Mucosa of descending colon (tissue), 3 donors: ENCODE measurements at regions not wholly inside any gene's neighbourhood (a gene's known extent, or its start where the extent isn't known, plus 50 kb on each side); places are given as distances from the start of the nearest gene placed in this dataset.

Experiments used
- ATAC-seq: fragments of 200-7000 bp; cut with Tn5 transposase; one replicate; pipeline ENCODE4 v1.9.1; 2020; ENCODE audit warnings: mild to moderate bottlenecking, moderate library complexity
- DNase-seq, 3 donors: peaks; one replicate each; pipeline ENCODE4 v3.0.0-alpha.2; 2020
- H3K36me3 ChIP-seq: fragments of 200-600 bp; one replicate; pipeline ENCODE4 v1.8.0; 2021; ENCODE audit warnings: low read depth, mild to moderate bottlenecking
- H3K4me1 ChIP-seq: fragments of 200-600 bp; one replicate; pipeline ENCODE4 v1.8.0; 2021; ENCODE audit warnings: low read depth, mild to moderate bottlenecking
- H3K4me3 ChIP-seq: fragments of 200-600 bp; one replicate; pipeline ENCODE4 v1.8.0; 2021; ENCODE audit warnings: mild to moderate bottlenecking
- H3K9me3 ChIP-seq: fragments of 200-600 bp; one replicate; pipeline ENCODE4 v1.8.0; 2021; ENCODE audit warnings: mild to moderate bottlenecking
- CTCF ChIP-seq: fragments of 200-600 bp; IDR thresholded peaks from one replicate; pipeline ENCODE4 v1.8.0; 2022; ENCODE audit warnings: antibody characterized with exemption, mild to moderate bottlenecking
- intact Hi-C, 2 donors: fragments of 100-400 bp; cut with DNase I in 1 of 2; cut with micrococcal nuclease in 1 of 2; formaldehyde crosslinking; loops; one replicate each; pipeline versions ENCODE4 v1.11.0 to v1.11.1; 2022; cut with DNase I, micrococcal nuclease
- donor health status: DM: no; HTN: no; CAD: no; lungs with moderate emphysema.
- donor health status: DM: no; HTN: no; CAD: no.
- donor health status: DM: no; HTN: yes; CAD: no.

DNA sequence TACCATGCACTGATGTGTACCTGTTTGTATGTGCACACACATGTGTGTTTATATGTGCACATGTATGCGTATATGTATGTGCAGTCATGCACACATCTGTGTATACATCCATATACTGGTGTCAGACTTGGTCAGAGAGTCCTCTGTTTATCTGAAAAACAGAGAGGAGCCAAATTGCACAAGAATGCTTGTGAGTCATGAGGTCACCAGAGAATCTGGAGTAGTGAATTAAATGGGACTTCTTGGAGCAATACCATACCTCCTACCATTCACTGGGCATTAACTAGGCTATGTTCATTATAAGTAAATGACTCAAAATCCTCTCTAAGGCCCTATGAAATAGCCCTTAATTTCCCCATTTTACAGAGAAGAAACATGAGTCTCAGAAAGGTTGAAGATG lies 272.1 kb upstream of the C1orf87 start:
- DNase-seq (no peak), ATAC-seq (no peak)
- Histone ChIP-seq H3K4me3 (no peak overlapping the region), H3K9me3 (no peaks in the 10 kb centered on the region), H3K36me3 (no peaks in the 10 kb centered on the region), H3K4me1 (no peaks in the 10 kb centered on the region)
- intact Hi-C loops = no loop called here
- TF ChIP-seq CTCF = no peak

GRCh38 chr1:60345049-60345448 lies 271.5 kb upstream of the C1orf87 start:
- H3K4me3 ChIP-seq = no peak overlapping the region
- intact Hi-C loops = no loop called here
- no peak for ATAC-seq
- no peaks in the 10 kb centered on the region for H3K9me3 ChIP-seq
- no peaks in the 10 kb centered on the region for H3K4me1 ChIP-seq
- no peaks in the 10 kb centered on the region for H3K36me3 ChIP-seq
- no peak for TF ChIP-seq CTCF
- DNase-seq = no peak

DNA sequence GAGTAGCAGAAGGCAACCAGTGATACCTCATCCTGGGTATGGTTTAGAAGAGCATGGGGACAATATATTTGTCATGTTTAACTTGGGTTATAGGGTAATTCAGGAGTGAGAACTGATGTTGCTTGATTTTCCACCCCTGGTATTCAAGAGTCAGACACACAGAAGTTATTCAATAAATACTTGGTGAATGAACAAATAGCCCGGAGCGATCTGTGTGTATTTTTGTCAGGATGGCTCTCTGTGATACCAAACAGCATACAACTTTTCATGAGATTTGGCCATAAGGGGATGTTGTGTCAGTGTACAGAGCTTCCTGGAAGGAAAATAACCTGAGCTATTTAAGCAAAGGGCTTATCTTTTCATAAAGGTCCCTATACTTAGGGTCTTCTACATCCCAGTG lies 270.2 kb upstream of the C1orf87 start:
- no peak for TF ChIP-seq CTCF
- Histone ChIP-seq H3K4me3 (no peak overlapping the region), H3K36me3 (no peaks in the 10 kb centered on the region), H3K4me1 (no peaks in the 10 kb centered on the region), H3K9me3 (no peaks in the 10 kb centered on the region)
- intact Hi-C loops = no loop called here
- DNase-seq (no peak), ATAC-seq (no peak)

GRCh38 chr1:60342569-60342968 lies 269.0 kb upstream of the C1orf87 start:
- TF ChIP-seq CTCF = no peak
- DNase-seq (no peak), ATAC-seq (no peak)
- no peaks in the 10 kb centered on the region for H3K4me1 ChIP-seq
- H3K9me3 ChIP-seq = no peaks in the 10 kb centered on the region
- intact Hi-C loops = no loop called here
- no peaks in the 10 kb centered on the region for H3K36me3 ChIP-seq
- no peak overlapping the region for H3K4me3 ChIP-seq

DNA sequence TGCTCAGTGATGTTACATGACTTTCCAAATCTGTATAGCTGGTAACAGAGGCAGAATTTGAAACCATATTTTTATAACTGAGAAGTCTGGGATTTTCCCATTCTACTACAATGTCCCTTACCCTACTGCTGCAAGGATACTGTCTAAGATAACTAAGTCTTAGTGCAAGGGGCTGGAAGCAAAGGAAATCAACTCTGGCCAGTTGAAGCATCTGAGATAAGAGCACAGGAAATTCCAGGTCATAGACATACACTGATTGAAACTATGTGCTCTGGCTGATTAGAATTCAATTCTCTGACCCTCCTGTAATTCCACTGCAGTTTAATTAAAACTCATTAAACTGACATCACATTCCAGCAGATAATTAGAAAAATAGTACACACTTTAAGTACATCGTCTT lies 267.7 kb upstream of the C1orf87 start:
- intact Hi-C loops = no loop called here
- Histone ChIP-seq H3K9me3 (no peaks in the 10 kb centered on the region), H3K4me1 (no peaks in the 10 kb centered on the region), H3K4me3 (no peak overlapping the region), H3K36me3 (no peaks in the 10 kb centered on the region)
- DNase-seq (no peak), ATAC-seq (no peak)
- TF ChIP-seq CTCF = no peak

GRCh38 chr1:60331647-60332046 lies 258.1 kb upstream of the C1orf87 start:
- intact Hi-C loops = no loop called here

More at GRCh38 chr1:60331647-60332046, 258.1 kb upstream of the C1orf87 start:
- no peaks in the 10 kb centered on the region for H3K9me3 ChIP-seq
- H3K4me3 ChIP-seq = no peak overlapping the region
- ATAC-seq (no peak), DNase-seq (no peak)
- no peaks in the 10 kb centered on the region for H3K36me3 ChIP-seq
- TF ChIP-seq CTCF = no peak
- H3K4me1 ChIP-seq = no peaks in the 10 kb centered on the region
